HG03095 (cell line): ENCODE measurements at regions not wholly inside any gene's neighbourhood (a gene's known extent, or its start where the extent isn't known, plus 50 kb on each side); places are given as distances from the start of the nearest gene placed in this dataset.
"Not testable (repeated sequence)": the region's sequence is repeated elsewhere in the genome, so short reads cannot be mapped to it uniquely, and the experiment has no call there.

Source experiments
- ATAC-seq: cut with Tn5 transposase; IDR thresholded peaks from one replicate; pipeline ENCODE4 v1.9.1; 2021; ENCODE audit warnings: moderate library complexity; ENCODE audit not compliant: unreplicated experiment

DNA sequence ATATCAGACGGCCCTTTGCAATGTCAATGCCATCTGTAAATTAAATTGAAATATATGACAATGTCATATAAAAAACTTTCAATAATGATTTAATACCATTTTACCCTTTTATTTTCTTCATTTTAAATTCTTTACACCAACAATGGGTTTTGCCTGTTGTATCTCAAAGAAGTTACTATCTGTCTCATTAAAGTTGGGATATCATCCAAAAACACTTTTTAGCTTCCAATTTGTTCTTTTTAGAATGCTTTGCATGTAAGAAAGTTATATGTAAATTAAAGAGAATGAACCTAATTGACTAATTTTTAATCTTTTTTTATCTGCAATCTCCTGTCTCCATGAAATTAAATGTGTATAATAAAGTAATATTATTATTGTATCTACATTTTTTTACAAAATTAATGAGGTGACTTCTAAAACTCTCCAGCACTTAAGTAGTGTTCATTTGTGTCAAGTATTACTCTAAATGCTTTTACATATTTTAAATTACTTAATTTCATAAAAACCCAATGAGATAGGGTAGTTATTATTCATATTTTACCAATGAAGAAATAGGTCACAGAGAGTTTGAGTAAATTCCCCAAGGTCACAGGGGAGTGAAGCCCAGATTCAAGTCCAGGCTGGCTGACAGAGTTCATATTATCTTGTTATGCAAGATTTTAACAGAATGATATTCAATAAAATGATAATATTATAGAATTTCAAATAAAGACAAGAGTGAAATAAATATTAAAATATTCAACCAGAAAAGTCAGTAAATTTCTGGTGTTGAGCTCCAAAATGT is 673.0 kb upstream of the FLRT2 start:
- ATAC-seq = no peak

DNA sequence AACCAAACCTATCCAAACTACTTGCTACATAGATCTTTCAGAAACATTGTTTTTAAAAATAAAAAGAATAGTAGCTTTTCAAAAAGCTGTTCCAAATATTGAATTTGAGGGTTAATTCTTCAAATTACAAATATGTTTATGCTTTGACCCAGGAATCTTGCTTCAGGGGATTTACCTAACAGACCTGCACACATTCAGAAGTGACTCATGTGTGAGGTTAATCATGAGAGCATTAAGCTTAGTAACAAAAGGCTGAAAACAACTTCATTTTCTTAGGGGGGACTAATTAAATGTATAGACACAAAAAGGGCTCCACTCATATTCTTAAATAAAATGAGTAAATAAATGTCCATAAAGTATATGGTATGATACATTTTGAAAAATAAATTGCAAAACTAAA is 672.4 kb upstream of the FLRT2 start:
- ATAC-seq = no peak

DNA sequence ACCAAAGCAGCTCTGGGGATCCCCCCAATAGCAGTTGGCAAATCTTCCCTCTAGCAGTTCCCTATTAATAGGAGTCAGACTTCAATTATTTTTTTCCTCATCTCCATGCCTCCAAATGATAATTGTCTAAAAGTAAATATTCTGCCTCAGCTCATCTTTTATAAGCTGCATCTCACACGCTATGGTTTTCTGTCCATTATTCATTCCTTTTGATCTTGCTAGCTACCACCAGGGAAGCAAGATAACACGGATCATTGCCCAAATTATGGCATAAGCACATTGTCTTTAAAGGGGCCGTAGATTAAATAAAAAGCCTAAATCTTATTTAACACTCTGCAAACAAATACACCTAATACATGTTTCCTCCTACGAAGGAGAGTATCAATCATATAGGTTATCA is 670.8 kb upstream of the FLRT2 start:
- no peak for ATAC-seq

DNA sequence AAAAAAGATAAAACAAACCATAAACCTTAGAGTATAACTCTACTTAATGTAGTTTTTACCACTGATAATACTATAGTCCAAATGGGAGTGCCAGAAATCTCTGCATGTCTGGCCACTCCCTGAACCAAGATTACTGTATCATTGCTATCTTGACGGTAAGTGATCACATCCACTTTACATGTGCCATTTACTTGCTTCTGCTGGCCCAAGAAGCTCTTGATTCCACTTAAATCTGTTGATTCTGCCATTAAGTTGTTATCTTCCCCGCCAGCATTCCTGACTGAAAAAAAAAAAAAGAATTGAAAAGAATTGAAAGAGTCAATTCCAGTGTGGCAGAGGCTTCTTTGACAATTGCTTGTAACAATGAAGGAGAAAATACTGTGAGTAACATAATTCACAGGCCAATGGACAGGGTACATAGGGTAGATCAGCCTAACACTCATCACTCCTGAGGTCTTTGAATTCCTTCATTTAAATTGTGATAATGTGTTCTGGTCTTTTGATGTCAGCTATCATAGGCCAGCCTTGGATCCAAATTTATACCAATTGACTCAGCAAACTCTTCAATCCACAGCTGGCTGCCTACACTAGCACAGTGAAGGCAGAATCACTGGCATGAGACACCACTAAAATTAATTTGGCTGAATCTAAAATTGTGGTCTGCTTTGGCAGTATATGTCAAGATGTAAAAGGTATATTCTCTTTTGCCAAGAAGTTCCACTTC is 665.2 kb upstream of the FLRT2 start:
- no peak for ATAC-seq

DNA sequence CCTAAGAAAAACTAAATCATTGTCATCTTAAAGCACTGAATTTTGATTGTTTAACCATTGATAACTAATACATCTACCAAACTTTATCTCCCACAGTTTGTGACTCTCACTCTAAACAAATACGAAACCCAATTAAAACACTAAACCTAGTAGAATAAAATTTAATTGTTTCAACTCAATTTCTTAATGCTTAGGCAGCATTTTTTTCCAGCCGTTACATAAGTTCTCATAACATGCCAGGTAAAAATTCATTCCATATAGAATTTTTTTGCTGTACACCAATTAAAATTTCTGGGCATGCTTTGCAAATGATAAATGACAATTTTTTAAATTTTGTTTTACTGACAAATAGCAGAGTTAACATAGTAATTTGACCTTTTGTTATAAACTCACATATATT is 658.2 kb upstream of the FLRT2 start:
- ATAC-seq = no peak

DNA sequence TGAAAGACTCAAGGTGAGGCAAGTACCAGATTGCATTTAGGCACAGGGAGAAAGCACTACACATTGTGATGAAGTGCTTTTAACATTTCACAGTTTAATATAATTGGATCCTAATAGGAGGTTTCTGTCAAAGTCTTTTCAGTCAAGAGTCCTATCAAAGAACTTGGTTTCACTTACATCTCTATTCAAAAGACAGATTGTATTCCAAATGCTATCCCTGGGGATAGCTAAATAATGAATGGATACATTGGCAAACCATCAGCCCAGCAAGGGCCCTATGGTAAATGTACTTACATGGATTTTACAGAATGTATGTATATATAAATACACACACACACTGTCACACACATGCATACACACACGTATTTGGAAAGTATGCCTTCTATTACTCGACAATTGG is 655.5 kb upstream of the FLRT2 start:
- ATAC-seq = no peak

DNA sequence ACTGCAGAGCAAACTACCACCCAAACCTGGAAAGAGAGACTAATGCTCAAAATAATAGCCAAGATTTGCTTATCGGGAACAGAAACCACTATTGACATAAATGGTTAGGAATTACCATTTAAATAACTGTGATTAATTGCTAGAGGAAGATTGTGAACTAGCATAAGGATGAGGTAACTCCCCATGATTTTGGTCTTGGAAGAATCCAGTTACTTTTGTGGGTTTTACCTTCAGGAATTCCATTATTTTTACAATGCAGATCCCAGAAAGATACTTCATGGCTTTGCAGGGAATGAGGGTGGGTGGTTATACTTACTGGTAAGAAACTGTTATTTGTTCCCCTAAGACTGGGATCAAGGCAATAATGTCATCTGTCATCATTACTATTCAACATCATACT is 652.9 kb upstream of the FLRT2 start:
- ATAC-seq = no peak

DNA sequence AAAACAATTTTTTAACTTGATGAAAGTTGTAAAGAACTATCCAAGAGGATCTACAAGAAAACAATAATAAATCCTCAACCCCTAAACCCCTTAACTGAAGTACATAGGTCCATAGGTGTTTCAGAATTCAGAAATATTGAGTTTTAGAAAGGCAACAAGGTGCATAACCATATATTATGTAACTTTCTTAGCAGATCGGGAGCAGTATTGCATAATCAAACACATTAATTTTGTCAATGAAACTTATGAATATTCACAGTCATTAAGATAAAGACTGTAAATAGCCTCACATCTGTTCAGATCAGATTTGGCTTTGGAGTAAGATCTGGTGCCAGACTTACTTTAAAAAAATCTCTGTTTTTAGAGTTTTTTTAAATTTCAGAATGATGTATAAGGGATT is 647.1 kb upstream of the FLRT2 start:
- no peak for ATAC-seq

DNA sequence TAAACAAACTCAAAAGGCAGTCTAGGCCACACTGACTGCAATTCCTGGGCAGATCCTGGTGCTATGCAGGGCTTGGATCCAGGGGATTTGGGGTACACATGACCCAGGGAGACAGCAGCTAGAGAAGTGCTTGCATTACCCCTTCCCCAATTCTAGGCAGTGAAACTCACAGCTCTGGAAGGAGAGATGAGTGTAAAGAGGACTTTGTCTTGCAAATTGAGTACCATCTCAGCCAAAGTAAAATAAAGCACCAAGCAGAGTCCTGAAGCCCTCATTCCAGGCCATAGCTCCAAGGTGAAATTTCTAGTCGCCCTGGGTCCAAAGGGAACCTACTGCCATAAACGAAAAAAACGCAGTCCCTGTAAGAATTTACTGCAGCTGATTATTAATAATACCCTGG is 644.9 kb upstream of the FLRT2 start:
- no peak for ATAC-seq

DNA sequence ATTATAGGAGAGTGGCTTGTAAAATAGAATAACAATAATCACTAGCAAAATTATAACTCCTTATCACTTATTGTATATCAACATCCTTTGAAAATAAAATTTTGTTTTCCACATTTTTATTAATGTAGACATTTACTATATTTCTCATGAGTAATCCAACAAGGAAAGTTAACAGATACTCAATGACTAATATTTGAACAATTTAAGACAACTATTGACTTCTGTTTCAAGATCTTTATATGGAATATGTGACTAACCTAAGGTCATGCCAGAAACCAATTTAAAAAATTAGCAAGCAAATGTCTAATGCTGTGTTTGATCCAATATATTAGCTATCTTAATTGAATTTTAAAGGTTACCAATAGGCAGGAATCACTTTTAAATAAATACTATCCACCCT is 638.5 kb upstream of the FLRT2 start:
- ATAC-seq = no peak

DNA sequence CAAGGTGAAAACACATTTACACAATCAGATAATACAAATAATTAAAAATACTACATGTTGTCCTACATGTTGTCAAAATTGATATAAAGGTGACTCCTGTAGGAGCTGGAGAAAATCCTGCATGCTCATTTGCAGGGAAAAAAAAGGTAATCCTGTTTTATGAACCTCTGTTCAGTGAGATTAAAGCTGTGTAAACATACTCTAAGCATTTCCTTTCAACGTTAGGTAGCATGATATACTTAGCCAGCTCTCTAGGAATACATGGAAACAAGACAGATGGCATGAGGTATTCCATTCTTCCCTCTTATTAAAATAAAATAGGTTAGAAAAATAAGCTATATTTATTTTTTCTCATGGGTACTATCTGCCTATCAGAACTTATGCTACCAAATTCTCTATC is 635.7 kb upstream of the FLRT2 start:
- ATAC-seq = no peak

DNA sequence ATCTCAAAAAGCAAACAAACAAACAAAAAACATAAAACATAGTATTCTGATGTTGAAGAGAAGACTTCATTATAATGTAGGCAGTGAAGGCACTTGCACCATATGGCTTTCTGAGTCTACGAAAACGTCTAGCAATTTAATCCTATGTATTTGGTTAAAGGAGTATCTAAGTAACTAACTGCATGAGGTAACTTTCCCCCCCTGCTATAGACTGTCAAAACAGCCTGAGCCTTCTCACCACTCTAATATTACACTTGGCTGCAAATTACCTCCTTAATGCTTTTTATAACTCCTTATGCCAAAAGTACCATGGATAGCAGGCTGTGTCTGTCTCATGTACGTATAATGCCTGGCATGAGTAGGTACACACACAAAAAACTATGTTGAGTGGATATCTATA is 607.6 kb upstream of the FLRT2 start:
- no peak for ATAC-seq

DNA sequence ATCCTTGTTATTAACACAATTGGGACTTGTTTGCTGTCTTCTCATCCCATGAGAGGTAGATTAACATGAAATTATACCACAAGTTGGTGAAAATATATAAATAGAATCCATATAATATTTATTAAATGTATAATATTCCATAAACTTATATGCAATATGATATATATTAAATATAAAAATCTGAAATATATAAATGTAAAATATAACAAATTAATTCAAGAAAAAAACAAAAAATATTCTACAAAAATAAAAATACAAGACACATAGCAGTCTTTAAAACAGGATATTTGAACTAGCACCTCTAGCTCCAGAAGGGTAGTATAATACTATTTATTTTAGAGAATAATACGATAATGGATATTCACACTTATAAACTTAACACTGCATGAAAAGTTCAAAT is 603.3 kb upstream of the FLRT2 start:
- ATAC-seq = no peak

DNA sequence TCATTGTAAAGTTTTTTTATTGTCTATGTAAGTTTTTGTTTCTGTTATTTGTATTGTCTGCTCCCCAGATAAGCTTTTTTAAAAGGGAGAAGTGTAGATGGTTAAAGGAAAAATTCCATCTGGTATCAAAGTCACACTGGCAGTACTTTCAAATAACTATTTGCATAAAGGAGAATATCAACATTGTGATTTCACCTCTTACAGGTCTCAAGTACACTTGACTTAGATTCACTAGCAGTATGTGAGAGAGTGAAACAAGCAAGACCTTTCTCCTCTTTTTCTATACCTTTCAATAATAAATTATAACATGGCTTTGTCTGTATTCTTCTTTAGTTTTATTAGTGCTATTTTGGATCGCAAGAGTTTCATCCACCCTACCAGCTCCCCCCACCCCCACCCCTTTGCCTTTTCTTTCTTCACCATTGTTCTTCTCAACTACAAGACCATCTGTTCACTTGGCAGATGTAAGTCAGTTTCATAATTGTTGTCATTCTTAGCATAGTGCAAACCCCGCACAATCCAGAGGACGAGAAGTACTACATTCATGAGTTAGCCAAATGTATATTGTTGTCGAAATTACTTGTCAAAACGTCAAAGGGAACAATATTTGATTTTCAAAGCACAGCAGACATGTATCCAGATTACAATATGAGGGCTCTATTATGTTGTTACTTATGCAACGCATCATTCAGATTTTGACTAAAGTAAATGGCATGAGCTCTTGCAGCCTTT is 602.7 kb upstream of the FLRT2 start:
- ATAC-seq = no peak

DNA sequence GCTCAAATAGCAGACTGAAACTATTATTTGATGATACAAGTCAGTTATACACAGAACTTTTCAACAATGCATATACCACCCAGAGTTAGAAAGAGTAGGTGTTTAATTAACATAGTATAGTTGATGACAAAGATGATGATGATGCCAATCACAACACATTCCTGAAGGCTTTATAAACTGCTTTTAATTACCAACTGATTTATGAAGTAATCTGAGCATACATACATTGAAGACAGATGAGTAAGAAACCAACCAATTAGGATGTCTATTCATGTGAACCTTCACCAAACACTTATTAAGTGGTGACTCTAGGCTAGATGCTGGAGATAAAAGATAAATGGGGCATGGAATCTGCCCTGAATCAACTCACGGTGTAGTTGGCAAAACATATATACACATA is 600.9 kb upstream of the FLRT2 start:
- no peak for ATAC-seq

DNA sequence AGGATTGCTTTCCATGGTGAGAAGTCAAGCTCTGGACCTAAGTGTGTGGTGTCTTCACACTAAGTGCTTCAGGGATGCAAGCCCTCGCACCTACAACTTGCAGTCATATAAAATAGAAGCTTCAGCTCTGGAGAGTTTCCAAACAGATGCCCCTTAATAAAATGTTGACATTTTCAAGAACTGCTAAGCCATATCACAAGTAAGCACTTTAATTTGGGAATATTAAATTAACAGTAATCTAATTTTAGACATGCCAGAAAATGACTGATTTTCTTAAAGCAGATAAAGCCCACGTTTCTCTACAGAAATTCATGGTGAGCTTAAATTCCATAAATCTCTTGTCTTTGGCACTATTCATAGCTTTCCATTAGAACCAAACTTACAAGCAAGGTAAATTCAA is 600.1 kb upstream of the FLRT2 start:
- ATAC-seq = no peak

DNA sequence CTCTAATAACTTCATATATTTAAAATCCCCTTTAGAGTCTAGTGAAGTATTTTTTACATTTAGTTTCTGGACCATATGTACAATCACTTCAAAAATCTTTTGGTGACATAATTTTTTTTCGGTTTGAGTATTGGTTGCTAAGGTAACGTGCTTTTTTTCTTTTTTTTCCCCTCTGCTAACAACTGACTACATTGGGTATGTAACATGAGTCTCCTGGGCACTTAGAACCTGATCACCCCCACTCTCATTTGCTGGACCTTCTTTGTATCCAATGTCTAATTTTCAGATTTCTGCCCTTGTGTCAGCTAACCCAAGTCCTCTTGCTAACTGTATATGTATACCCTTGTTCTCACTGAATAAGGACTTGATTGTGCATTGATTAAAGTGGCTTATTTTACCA is 592.9 kb upstream of the FLRT2 start:
- ATAC-seq = no peak

DNA sequence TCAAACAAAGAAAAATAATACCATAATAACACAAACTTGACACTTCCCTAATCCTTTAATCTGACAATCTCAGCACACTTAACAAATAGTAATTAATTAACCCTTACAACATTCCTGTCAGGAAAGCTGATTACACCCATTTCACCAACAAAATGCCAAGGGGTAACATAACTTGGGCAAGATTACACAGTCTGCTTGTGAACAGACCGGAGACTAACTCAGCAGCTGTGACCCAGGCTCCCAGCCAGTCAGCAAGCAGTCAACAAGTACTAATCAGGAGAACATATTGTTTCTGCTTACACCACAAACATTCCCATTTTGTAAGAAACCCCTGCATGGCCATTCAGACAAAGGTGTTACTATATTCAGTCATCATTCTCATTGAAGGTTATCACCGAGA is 592.5 kb upstream of the FLRT2 start:
- no peak for ATAC-seq

DNA sequence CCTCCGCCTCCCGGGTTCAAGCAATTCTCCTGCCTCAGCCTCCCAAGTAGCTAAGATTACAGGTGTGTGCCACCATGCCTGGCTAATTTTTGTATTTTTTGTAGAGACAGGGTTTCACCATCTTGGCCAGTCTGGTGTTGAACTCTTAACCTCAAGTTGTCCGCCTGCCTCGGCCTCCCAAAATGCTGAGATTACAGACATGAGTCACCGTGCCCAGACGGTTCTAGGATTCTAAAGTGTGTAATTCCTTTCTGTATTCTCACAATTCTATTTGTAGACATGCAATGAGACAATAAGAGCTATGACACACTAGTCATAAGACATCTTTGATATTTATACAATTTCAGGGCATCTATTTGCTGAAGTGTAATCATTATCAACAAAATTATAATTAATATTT is 585.0 kb upstream of the FLRT2 start:
- ATAC-seq = not testable (repeated sequence)

DNA sequence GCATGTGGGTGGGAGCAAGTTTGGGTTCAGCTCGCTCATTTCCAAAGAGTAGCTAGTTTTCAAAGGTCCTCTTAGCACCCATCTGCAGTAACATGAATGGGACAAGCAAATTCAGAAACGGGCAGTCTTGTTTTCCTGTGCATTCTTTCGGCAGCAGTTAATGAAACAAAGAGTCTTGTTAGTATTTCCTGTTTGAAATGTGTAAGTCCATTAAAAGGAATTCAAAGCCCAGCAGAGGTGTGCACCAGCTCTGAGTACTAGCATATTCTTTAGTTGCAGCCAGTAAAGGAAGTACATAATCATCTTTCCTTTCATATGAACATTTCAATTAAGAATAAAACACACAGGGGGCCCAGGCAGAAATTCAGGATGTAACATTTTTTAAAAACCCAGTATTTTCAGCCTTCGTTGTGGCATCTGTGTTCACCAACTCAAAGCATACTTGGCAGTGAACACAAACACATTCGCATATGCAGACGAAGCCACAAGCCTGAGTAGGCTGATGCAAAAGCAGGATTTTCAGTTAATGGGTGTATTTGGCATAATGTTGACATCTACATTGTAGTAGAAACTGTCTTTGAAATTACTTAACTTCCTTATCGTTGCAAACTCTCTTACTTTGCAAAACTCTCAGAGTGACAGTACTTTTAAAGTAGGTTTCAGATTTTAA is 570.0 kb upstream of the FLRT2 start:
- no peak for ATAC-seq

DNA sequence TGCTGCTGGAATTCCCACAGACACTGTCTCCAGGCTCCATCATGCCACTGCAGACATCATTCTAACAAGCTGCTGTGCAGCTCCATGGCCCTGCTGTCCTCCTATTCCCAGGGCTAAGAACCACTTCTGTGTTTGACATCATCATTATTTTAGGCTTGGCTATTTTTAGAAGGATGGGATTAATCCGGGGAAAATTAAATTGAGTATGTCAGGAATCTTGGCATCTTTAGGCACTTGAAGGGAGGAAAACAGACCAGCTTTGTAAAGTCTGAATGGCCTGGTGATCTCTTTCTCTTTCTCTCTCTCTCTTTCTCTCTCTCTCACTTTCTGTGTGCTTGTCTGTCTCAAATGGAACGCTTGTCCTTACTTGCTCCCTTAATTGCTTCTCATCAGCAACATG is 568.3 kb upstream of the FLRT2 start:
- no peak for ATAC-seq

DNA sequence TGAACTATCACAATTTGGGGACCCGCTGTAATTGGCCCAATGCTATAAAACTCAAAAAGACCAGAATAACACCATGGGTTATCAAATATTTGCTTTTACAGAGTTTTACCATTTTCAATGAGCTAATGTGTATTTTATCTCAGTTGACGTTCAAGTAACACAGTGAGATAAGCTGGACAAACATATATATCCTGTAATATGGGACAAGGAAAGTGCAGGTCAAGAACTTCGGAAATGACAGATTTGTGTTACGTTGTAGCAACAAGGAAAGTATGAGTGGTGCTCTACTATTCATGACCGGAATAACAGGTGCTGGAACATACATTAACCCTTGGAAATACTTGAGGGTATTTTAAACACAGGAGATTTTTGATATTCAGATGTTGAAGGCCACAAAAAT is 566.4 kb upstream of the FLRT2 start:
- ATAC-seq = no peak
